ENCODE measurements at regions not wholly inside any gene's neighbourhood (a gene's known extent, or its start where the extent isn't known, plus 50 kb on each side); places are given as distances from the start of the nearest gene placed in this dataset.

- DNase-seq (ENCODE audit: low spot score) = no peak
- intact Hi-C loops (cut with DNase I) = no loop called here
These were observed 265.1 kb downstream of the TUSC7 start for GRCh38 chr3:116974702-116975101.

GRCh38 chr3:116977441-116977840, 267.9 kb downstream of the TUSC7 start:
- intact Hi-C loops (cut with DNase I) = no loop called here
- no peak for DNase-seq (ENCODE audit: low spot score)

- intact Hi-C loops (cut with DNase I) = no loop called here
- no peak for DNase-seq (ENCODE audit: low spot score)
These were observed 270.5 kb downstream of the TUSC7 start for GRCh38 chr3:116980099-116980498.

DNA sequence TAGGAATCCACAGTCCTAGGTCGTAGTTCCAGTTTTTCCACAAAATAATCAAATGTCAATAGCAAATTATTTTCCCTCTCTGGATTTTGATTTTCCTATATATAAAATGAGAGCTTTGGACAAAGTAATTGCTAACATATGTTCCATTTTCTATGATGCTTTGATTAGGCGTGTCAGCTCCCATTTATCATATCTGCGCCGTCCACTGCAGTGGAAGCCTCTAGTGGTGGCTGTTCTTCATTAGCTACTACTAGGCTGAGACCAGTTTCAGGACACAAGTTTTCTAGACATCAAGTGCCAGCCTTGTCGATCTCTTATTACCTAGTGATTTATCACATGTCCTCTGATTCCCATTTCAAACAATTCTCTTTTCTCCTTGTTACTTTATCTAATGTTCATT, 271.5 kb downstream of the TUSC7 start:
- intact Hi-C loops (cut with DNase I) = no loop called here
- no peak for DNase-seq (ENCODE audit: low spot score)

DNA sequence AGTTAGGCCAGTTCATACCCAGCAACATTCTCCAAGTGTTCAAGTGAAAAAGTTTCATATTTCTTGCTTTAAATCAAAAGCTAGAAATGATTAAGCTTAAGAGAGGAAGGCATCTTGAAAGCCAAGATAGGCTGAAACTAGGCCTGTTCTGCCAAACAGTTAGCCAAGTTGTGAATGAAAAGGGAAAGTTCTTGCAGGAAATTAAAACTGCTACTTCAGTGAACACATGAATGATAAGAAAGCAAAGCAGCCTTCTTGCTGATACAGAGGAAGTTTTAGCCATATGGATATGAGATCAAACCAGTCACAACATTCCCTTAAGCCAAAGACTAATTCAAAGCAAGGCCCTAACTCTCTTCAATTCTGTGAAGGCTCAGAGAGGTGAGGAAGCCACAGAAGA, 274.7 kb downstream of the TUSC7 start:
- intact Hi-C loops (cut with DNase I) = no loop called here
- DNase-seq (ENCODE audit: low spot score) = no peak

DNA sequence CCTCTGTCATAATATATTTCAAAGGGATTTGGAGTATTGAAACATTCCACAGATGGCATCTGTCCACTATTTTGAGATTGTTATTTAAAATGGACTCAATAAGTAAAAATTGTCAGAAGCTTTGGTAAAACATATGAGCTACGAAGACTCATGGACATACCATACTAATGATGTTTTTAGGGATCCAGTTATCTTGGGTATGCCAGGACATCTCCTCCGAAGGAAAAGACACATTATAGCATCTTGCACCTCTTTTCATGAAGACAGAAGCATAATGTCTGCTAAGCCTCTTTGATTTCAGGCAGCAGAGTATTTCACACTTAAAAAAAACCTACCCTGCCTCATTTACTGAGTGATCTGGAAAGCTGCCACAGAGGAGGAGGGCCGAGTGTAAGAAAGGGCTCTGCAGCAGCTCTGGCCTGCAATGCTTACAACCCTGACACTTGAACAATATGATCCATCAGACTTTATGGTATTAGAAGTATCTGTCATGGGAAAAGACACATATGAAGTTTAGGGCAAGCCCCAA, 284.8 kb downstream of the TUSC7 start:
- intact Hi-C loops (cut with DNase I) = no loop called here
- no peak for DNase-seq (ENCODE audit: low spot score)

- intact Hi-C loops (cut with DNase I) = no loop called here
These were observed 293.9 kb downstream of the TUSC7 start for GRCh38 chr3:117003501-117003900.

DNA sequence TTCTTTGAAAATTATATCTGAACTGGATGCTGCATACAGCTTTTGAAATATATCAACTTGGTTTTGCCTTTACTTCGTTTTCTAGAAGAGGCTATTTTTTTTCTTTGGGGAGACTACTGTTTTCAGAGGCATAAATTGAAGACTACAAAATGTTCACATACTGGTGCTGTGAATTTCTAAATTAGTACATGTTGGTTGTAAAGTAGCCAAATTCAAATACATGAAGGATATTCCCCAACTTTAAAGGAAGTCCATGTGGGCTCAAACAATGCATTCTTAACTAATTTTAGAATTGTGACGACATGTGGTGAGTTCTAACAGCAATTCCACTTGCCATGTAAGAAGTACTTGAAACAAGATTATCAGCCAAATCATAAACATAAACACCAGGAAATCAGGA, 295.7 kb downstream of the TUSC7 start:
- no peak for DNase-seq (ENCODE audit: low spot score)
- intact Hi-C loops (cut with DNase I) = no loop called here

More at GRCh38 chr3:117003501-117003900, 293.9 kb downstream of the TUSC7 start:
- no peak for DNase-seq (ENCODE audit: low spot score)

GRCh38 chr3:117005911-117006522, 296.4 kb downstream of the TUSC7 start:
- intact Hi-C loops (cut with DNase I) = no loop called here
- DNase-seq (ENCODE audit: low spot score) = no peak

DNA sequence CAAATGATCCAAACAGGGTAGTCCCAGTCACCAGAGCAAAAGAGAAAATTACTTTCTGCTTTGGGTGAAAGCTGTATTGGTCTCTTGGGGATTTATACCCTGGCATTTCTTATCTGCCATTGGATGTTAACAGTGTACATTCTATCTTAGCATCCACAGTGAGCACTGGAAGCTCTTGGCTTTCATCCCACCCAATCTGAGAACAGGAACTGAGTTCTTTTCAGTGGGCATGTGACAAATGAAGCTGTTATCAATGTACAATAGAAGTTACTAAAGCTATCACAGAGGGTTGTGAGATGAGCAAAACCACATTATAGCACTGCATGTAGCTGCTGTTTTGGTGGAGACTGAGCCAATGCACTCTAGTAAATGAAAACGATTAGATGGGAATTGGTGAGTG, 300.7 kb downstream of the TUSC7 start:
- intact Hi-C loops (cut with DNase I) = no loop called here
- DNase-seq (ENCODE audit: low spot score) = no peak

- intact Hi-C loops (cut with DNase I) = no loop called here
These were observed 302.2 kb downstream of the TUSC7 start for GRCh38 chr3:117011687-117012250.

DNA sequence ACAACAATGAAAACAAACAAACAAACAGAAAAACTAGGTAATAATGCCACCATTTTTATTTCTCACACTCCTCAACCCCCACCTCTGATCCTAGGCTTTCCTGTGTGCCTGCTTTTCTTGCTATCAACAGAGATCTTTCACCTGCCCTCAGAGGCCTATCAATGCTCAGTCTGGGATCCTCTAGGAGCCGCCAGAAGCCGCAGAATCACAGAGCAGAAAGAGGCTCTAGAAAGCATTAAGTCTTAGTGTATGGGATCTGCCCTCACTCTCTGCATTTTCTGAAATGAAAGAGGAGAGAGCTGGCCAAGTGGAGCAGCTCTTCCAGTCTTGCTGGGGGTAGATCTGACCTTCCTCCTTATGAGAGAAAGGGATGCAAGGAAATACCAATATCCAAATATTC, 306.8 kb downstream of the TUSC7 start:
- DNase-seq (ENCODE audit: low spot score) = no peak
- intact Hi-C loops (cut with DNase I) = no loop called here

More at GRCh38 chr3:117011687-117012250, 302.2 kb downstream of the TUSC7 start:
- DNase-seq (ENCODE audit: low spot score) = no peak

GRCh38 chr3:117017135-117017894, 307.7 kb downstream of the TUSC7 start:
- intact Hi-C loops (cut with DNase I) = no loop called here
- no peak for DNase-seq (ENCODE audit: low spot score)

GRCh38 chr3:117018655-117019054, 309.1 kb downstream of the TUSC7 start:
- intact Hi-C loops (cut with DNase I) = no loop called here
- DNase-seq (ENCODE audit: low spot score) = no peak

- DNase-seq (ENCODE audit: low spot score) = no peak
- intact Hi-C loops (cut with DNase I) = no loop called here
These were observed 309.6 kb downstream of the TUSC7 start for GRCh38 chr3:117019082-117019713.

GRCh38 chr3:117026401-117026800, 316.8 kb downstream of the TUSC7 start:
- no peak for DNase-seq (ENCODE audit: low spot score)
- intact Hi-C loops (cut with DNase I) = no loop called here

DNA sequence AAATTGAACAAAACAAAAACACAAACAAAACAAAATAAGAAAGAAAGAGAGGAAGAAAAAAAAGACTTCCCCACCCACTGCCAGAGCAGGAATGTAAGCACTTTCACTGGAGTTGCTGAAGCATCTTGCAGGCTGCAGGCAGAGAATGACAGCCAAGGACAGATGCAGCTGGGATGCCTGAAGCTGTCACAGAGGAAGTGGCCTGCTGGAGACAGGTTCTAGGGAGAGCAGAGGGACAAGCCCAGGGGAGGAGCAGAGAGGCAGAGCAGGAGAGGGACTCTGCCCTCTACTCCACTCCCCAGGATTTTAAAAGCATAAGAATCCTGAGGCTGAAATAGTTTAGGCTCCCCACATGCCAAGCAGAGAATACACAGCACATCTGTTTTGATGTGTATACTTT, 326.2 kb downstream of the TUSC7 start:
- DNase-seq (ENCODE audit: low spot score) = no peak
- intact Hi-C loops (cut with DNase I) = no loop called here

DNA sequence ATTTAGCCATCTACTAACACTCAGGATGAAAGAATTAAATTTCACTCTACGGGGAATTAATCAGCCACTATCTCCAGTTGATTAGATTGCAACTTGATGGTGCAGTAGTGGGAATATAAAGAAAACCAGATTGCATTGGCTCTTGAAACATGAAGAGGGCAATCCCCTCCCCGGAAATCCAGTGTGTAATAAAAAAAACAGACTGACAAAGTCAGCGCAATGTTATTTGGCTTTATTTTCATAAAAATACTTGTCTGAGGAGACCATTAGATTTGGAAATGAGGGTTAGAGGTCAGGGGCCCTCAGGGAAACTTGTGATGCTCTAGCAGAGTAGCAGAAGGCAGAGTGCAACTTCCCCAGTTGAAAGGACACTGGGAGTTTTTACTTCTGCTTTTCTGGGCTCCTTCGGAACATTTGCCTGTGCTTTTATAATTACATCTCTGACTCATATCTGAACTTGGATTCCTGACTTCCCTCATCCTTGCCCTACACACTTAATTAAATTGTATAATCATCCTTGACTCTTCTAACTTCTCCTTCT, 326.8 kb downstream of the TUSC7 start:
- no peak for DNase-seq (ENCODE audit: low spot score)
- intact Hi-C loops (cut with DNase I) = no loop called here

GRCh38 chr3:117045143-117045542, 335.6 kb downstream of the TUSC7 start:
- intact Hi-C loops (cut with DNase I) = no loop called here
- DNase-seq (ENCODE audit: low spot score) = no peak

Data from cardiac septum (tissue), 1 donor.